Ovary (tissue), 3 donors: ENCODE measurements at regions not wholly inside any gene's neighbourhood (a gene's known extent, or its start where the extent isn't known, plus 50 kb on each side); places are given as distances from the start of the nearest gene placed in this dataset.

Experiments used
- CTCF ChIP-seq, 3 donors: fragments of 450-650 bp in 2 of 3; fragments of 200-600 bp in 1 of 3; IDR thresholded peaks; one replicate each; pipeline versions ENCODE4 v1.5.1 to v1.8.0; 2016 to 2022; ENCODE audit warnings: antibody characterized with exemption in 3 of 3, mild to moderate bottlenecking in 1 of 3
- EP300 ChIP-seq: sonication (generic); formaldehyde crosslinking; IDR thresholded peaks from one replicate; pipeline ENCODE4 v1.6.1; 2017; ENCODE audit warnings: antibody characterized with exemption
- donor health status: DM: no; HTN: no; CAD: no.

- TF ChIP-seq CTCF (IDR thresholded peaks at IDR 0.05) (no peak), EP300 (no peak)
Observed at GRCh38 chr17:51467336-51467735, 207.0 kb downstream of the UTP18 start.
